GM12878 (cell line): ENCODE measurements at regions not wholly inside any gene's neighbourhood (a gene's known extent, or its start where the extent isn't known, plus 50 kb on each side); places are given as distances from the start of the nearest gene placed in this dataset.

Source experiments
- ATAC-seq: fragments of 200-7000 bp; cut with Tn5 transposase; 3 replicates; pipeline ENCODE4 v1.9.1; 2020; ENCODE audit warnings: mild to moderate bottlenecking, moderate library complexity
- BruUV-seq: library from RNA; stranded (reverse); fragments of 400-500 nt; replicated peaks from 2 replicates; lab custom pipeline; 2021; lab: Mats Ljungman, UMichigan
- CTCF ChIA-PET: fragments of 300-600 bp; sonication (Branson Sonifier 250); formaldehyde crosslinking; extraction: SDS; loops from one replicate; lab custom pipeline; 2021; ENCODE audit warnings: inconsistent platforms; lab: Yijun Ruan, JAX
- POLR2A ChIA-PET: fragments of 350-600 bp; formaldehyde crosslinking; extraction: SDS; loops from one replicate; lab custom pipeline; 2021; ENCODE audit warnings: inconsistent platforms; lab: Charles Lee
- RAD21 ChIA-PET: fragments of 300-600 bp; sonication (Branson Sonifier 250); formaldehyde crosslinking; loops from one replicate; lab custom pipeline; 2023; ENCODE audit warnings: antibody characterized with exemption; ENCODE audit not compliant: unreplicated experiment; lab: Charles Lee
- SMC1A ChIA-PET: fragments of 300-600 bp; sonication (Branson Sonifier 250); formaldehyde crosslinking; loops from one replicate; lab custom pipeline; 2023; ENCODE audit not compliant: unreplicated experiment, uncharacterized antibody; lab: Charles Lee
- DNase-seq: peaks from one replicate; pipeline ENCODE4 v3.0.0-alpha.2; 2011; ENCODE audit warnings: low read depth, low spot score
- FAIRE-seq: peaks from 3 replicates; lab custom pipeline; 2011; peaks lifted over from hg19 to GRCh38; lab: Jason Lieb, UNC
- H2AFZ ChIP-seq: 2 replicates; pipeline ENCODE4 v1.6.0; 2011; ENCODE audit warnings: low read depth, low read length, control low read depth; ENCODE audit not compliant: control insufficient read depth
- H3K27ac ChIP-seq: 2 replicates; pipeline ENCODE4 v1.5.1; 2011; ENCODE audit warnings: control low read depth; ENCODE audit not compliant: control insufficient read depth, insufficient read depth
- H3K27me3 ChIP-seq, 2 experiments: replicated peaks in 1 of 2; 2 replicates each; pipeline versions ENCODE4 v1.6.0 to v1.6.1; 2011; ENCODE audit warnings: low read length in 1 of 2; ENCODE audit not compliant: control insufficient read depth in 2 of 2, insufficient read depth in 2 of 2
- H3K36me3 ChIP-seq, 2 experiments: 2 replicates each; pipeline ENCODE4 v1.5.1; 2011; ENCODE audit warnings: low read length in 1 of 2; ENCODE audit not compliant: control insufficient read depth in 2 of 2, insufficient read depth in 2 of 2
- H3K4me1 ChIP-seq: 2 replicates; pipeline ENCODE4 v1.6.1; 2011; ENCODE audit warnings: mild to moderate bottlenecking, low read length, moderate library complexity, mixed read lengths; ENCODE audit not compliant: control insufficient read depth, insufficient read depth
- H3K4me2 ChIP-seq: 2 replicates; pipeline ENCODE4 v1.6.0; 2011; ENCODE audit warnings: control low read depth; ENCODE audit not compliant: control insufficient read depth, insufficient read depth
- H3K4me3 ChIP-seq: fragments of 200-600 bp; sonication (generic); 2 replicates; pipeline ENCODE4 v1.5.1; 2016
- H3K79me2 ChIP-seq: 2 replicates; pipeline ENCODE4 v1.6.0; 2011; ENCODE audit warnings: low read length; ENCODE audit not compliant: control insufficient read depth, insufficient read depth
- H3K9ac ChIP-seq: 2 replicates; pipeline ENCODE4 v1.8.0; 2011; ENCODE audit warnings: low read length, control low read depth, mixed read lengths; ENCODE audit not compliant: control insufficient read depth, insufficient read depth
- H3K9me3 ChIP-seq: replicated peaks from 3 replicates; pipeline ENCODE4 v1.5.1; 2011; ENCODE audit warnings: mild to moderate bottlenecking, low read length; ENCODE audit not compliant: control insufficient read depth, insufficient read depth
- H4K20me1 ChIP-seq: 2 replicates; pipeline ENCODE4 v1.6.0; 2011; ENCODE audit not compliant: control insufficient read depth, insufficient read depth
- BMI1 ChIP-seq: fragments of 450-650 bp; IDR thresholded peaks from 2 replicates; pipeline ENCODE4 v1.6.1; 2016; ENCODE audit warnings: mild to moderate bottlenecking, moderate library complexity, borderline replicate concordance
- CBFB ChIP-seq: IDR thresholded peaks from 2 replicates; pipeline ENCODE4 v1.6.1; 2016; ENCODE audit warnings: antibody characterized with exemption, low read depth
- CREB1 ChIP-seq: IDR thresholded peaks from 2 replicates; pipeline ENCODE4 v1.6.1; 2012; ENCODE audit warnings: low read depth, mild to moderate bottlenecking, inconsistent platforms
- CREM ChIP-seq: IDR thresholded peaks from 2 replicates; pipeline ENCODE4 v1.6.1; 2014; ENCODE audit warnings: antibody characterized with exemption, low read depth
- E2F8 ChIP-seq: fragments of 450-650 bp; IDR thresholded peaks from 2 replicates; pipeline ENCODE4 v1.6.1; 2018; ENCODE audit warnings: mild to moderate bottlenecking, low read depth, moderate library complexity; ENCODE audit not compliant: partially characterized antibody
- EGR1 ChIP-seq, 2 experiments: IDR thresholded peaks; 1 replicate in 1 of 2; 2 replicates in 1 of 2; pipeline ENCODE4 v1.6.1; 2011 to 2012; ENCODE audit warnings: low read depth in 2 of 2, low read length in 2 of 2, borderline replicate concordance in 1 of 2, mild to moderate bottlenecking in 1 of 2, moderate library complexity in 1 of 2
- EZH2 ChIP-seq: IDR thresholded peaks from 2 replicates; pipeline ENCODE4 v1.6.1; 2012; ENCODE audit warnings: low read depth, mild to moderate bottlenecking, control low read depth, inconsistent platforms, low read length, borderline replicate concordance; ENCODE audit not compliant: control insufficient read depth
- GATAD2B ChIP-seq: fragments of 450-650 bp; conservative IDR thresholded peaks from 2 replicates; pipeline ENCODE4 v1.6.1; 2017; ENCODE audit warnings: low read depth, mild to moderate bottlenecking, moderate library complexity
- JUND ChIP-seq: IDR thresholded peaks from 2 replicates; pipeline ENCODE4 v1.6.1; 2012; ENCODE audit warnings: low read depth, mild to moderate bottlenecking, low read length, improper control_type of control experiment, moderate library complexity
- KAT2A ChIP-seq: conservative IDR thresholded peaks from 2 replicates; pipeline ENCODE4 v1.6.1; 2011; ENCODE audit warnings: low read depth, low read length; ENCODE audit not compliant: control insufficient read depth
- LARP7 ChIP-seq: fragments of 450-650 bp; IDR thresholded peaks from 2 replicates; pipeline ENCODE4 v1.6.1; 2017; ENCODE audit warnings: mild to moderate bottlenecking
- PAX5 ChIP-seq: IDR thresholded peaks from 2 replicates; pipeline ENCODE4 v1.6.1; 2011; ENCODE audit warnings: low read depth, low read length, borderline replicate concordance
- POLR2AphosphoS5 ChIP-seq: IDR thresholded peaks from 2 replicates; pipeline ENCODE4 v1.6.1; 2011; ENCODE audit warnings: mild to moderate bottlenecking, low read length, inconsistent platforms
- SMARCA5 ChIP-seq: fragments of 450-650 bp; IDR thresholded peaks from 2 replicates; pipeline ENCODE4 v1.6.1; 2017; ENCODE audit warnings: mild to moderate bottlenecking
- SP1 ChIP-seq: IDR thresholded peaks from one replicate; pipeline ENCODE4 v1.6.1; 2011; ENCODE audit warnings: low read depth, low read length
- STAT1 ChIP-seq: fragments of 450-650 bp; conservative IDR thresholded peaks from 2 replicates; pipeline ENCODE4 v1.6.1; 2014; ENCODE audit warnings: antibody characterized with exemption, mild to moderate bottlenecking
- TARDBP ChIP-seq: IDR thresholded peaks from 2 replicates; pipeline ENCODE4 v1.6.1; 2016; ENCODE audit warnings: borderline replicate concordance
- TCF7 ChIP-seq: IDR thresholded peaks from 2 replicates; pipeline ENCODE4 v1.6.1; 2014; ENCODE audit warnings: antibody characterized with exemption, borderline replicate concordance
- ZNF207 ChIP-seq: fragments of 450-650 bp; IDR thresholded peaks from 2 replicates; pipeline ENCODE4 v1.6.1; 2014; ENCODE audit warnings: antibody characterized with exemption, mild to moderate bottlenecking, borderline replicate concordance
- WGBS: methylation state at CpG from one replicate; pipeline ENCODE4 v1.1.6; 2016; ENCODE audit warnings: low lambda C conversion rate; ENCODE audit not compliant: insufficient replicate concordance, insufficient coverage; ENCODE audit errors: missing lambda C conversion rate; 5-methylcytosine and 5-hydroxymethylcytosine counted together
- in situ Hi-C: fragments of 300-500 bp; cut with MboI; formaldehyde crosslinking; loops from 9 replicates; pipeline ENCODE4 v1.14.3; 2018; ENCODE audit warnings: mixed read lengths
- intact Hi-C: fragments of 100-400 bp; cut with micrococcal nuclease; formaldehyde crosslinking; loops from one replicate; pipeline ENCODE4 v1.14.2; 2022; ENCODE audit not compliant: unreplicated experiment

GRCh38 chr2:176466918-176467452 is 197.7 kb downstream of the MTX2 start:
- H3K4me1 ChIP-seq = no peaks in the 10 kb centered on the region
- no peaks in the 10 kb centered on the region for H3K79me2 ChIP-seq
- FAIRE-seq = no peak
- 36% methylated on average over 5 of the region's 5 CpGs for WGBS
- ATAC-seq = no peak
- no peaks in the 10 kb centered on the region for H3K9me3 ChIP-seq
- ChIA-PET POLR2A (no interaction called here), RAD21 (no interaction called here), CTCF (interaction anchor here (6.1 kb wide), 1 partner anchor 13 kb away, joined by 53 read pairs; no protein-coding TSS in a partner anchor), SMC1A (interaction anchor here (0.8 kb wide), 1 partner anchor 584 kb away, joined by 3 read pairs; no protein-coding TSS in a partner anchor)
- no TSS peak for BruUV-seq
- H3K27me3 ChIP-seq = peaks cover 0 to 4% of the 10 kb centered on the region in 2 experiments; a peak in 2 of 4 replicates
- H2AFZ ChIP-seq = no peak overlapping the region
- no peaks in the 10 kb centered on the region for H3K36me3 ChIP-seq
- no peaks in the 10 kb centered on the region for H4K20me1 ChIP-seq
- H3K27ac ChIP-seq = no peak overlapping the region
- H3K9ac ChIP-seq = no peak overlapping the region
- no peak for DNase-seq
- H3K4me2 ChIP-seq = no peak overlapping the region
- intact Hi-C loops (no loop called here), in situ Hi-C loops (no loop called here)
- no peak overlapping the region for H3K4me3 ChIP-seq
- TF ChIP-seq JUND (no peak), CBFB (no peak), LARP7 (no peak), GATAD2B (no peak), ZNF207 (no peak), KAT2A (no peak), STAT1 (no peak), POLR2AphosphoS5 (no peak), PAX5 (no peak), CREM (no peak), CREB1 (no peak), TARDBP (no peak), E2F8 (no peak), BMI1 (no peak), EGR1 (IDR thresholded peaks at IDR 0.05; ENCODE audit: borderline replicate concordance in 1 of 2, low read depth in 2 of 2, low read length in 2 of 2) (no peak), EZH2 (no peak), SMARCA5 (no peak), SP1 (no peak), TCF7 (no peak)
